GM21619 (cell line): ENCODE measurements at regions not wholly inside any gene's neighbourhood (a gene's known extent, or its start where the extent isn't known, plus 50 kb on each side); places are given as distances from the start of the nearest gene placed in this dataset.

Experiments used
- ATAC-seq: cut with Tn5 transposase; IDR thresholded peaks from one replicate; pipeline ENCODE4 v1.9.1; 2021; ENCODE audit not compliant: unreplicated experiment

DNA sequence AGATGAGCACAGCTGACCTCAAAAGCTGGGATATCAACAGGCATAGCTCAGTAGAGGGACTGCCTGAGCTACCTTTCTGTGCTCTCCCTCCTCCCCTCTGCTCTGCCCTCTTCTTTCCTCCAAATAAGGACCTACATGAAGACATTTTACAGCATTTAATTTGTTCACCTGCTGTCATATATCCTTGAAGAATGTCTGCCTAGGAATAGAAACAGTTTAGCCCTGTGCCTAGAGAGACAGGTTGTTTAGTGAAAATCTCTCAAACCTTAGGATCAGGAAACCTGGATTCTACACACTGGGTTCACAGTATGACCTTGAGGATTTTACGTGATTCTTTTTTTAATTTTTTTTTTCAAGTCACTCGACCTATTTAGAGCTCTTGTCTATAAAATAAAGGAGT is 213.0 kb upstream of the SETBP1 start:
- no peak for ATAC-seq

DNA sequence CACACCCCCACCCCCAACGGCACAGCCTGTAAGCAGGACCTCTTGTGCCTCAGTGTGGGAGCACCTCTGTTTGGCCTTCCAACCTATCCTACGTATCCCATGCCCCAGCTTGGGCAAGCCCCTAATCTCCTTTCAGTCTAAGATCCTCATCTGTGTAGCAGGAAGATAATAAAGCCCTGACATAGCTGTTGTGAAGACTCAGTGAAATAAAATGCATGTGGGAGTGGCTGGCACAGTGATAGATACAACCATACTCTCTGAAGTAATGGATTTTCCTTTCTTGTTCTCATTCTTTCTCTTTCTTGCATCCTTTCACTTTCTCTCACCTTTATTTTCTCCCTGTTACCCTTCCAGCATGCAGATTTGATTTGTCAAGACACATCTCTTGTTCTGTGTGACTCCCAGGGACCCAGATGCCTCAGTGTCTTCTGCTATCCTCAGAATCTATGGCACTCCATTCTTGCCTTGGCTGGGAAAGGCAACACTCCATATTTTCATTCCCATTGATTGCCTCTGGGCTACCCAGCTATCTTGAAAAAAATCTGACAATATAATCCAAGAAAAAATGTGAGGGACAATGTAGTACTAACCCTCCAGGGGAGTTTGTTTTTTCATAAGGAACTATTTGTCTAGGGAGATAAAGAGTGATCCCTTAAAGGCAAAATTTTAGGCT is 207.2 kb upstream of the SETBP1 start:
- ATAC-seq = no peak

DNA sequence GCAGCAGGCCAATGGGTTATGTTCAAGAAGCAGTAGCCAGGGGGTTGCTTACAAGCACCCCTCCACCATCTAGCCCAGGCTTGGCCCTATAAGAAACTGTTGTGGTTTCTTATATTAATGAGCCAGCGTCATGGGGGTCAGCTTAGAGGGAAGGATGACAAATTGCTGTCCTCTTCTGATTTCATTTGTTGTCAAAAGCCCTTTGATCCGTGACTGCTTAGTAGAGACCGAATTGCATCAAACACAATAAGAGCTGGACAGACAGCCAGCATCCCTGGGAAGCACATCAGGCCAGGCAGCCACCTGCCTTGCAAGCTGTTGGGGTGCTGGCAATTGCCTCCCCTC is 206.6 kb upstream of the SETBP1 start:
- no peak for ATAC-seq

DNA sequence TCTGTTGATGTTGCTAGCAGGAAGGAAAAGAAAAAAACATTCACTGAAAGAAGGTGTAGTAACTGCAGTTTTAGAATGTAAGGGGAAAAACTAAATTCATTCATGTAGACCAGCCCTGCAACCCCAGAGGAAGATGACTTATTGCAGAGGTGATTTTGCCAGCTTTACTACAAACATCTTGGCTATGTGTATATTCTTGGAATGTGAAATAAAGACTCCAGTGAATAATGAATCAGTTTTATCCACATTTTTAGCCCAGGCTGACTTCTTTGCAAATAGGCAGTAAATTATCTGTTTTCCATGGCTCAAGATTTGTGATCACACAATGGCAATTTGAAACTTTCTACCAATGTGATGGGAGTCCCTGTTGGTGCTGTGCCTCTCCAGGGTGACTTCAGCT is 206.1 kb upstream of the SETBP1 start:
- ATAC-seq = no peak

DNA sequence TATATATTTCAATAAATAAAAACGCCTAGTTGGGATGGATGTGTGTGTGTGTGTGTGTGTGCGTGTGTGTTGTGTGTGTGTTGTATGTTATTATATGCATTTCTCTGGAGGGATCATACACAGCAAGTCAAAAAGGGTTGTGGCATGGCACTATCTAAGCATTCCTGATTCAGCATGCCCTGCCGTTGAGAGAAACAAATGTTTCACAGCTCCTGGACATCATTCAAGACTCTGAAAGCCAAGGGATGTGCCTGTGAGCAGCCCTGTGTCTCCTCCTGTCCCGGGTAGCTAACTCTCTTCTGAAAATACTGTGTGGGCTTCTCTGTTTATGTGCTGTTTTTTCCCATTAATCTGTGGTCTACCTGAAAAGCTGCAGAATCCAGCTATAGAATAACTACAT is 197.9 kb upstream of the SETBP1 start:
- ATAC-seq = no peak

DNA sequence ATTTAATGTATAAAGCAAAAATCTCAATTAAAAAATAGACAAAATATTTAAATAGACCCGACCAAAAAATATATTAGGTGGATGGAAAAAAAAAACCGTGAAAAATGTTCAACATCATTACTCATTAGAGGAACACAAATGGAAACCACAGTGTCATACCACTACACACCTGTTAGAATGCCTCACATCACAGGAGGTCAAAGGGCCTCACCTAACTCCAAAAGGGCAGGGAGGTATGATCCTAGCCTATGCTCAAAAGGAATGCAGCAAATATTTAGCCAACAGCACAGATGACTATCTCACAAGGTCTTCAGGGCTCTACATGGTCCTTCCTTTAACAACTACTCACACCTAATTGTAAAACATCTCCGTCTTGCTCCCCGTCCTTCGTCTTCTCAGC is 185.5 kb upstream of the SETBP1 start:
- ATAC-seq = no peak

DNA sequence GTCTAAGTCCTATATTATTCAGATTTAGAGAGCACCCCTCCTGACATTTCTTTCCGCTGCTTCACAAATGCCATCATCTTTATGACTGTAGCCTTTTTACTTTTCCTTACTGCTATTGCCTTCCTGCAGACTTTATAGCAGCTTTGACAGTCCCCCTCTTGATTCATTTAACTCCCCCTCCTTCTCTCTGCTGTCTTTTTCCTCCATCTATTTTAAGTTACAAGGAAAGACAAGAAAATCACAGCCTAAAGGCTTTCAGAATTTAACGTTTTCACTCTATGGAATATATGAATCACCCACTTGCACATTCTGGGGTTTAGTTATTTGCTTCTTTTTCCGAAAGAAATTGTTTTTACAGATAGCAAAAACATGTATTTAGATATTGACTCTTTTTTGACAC is 183.4 kb upstream of the SETBP1 start:
- ATAC-seq = no peak

DNA sequence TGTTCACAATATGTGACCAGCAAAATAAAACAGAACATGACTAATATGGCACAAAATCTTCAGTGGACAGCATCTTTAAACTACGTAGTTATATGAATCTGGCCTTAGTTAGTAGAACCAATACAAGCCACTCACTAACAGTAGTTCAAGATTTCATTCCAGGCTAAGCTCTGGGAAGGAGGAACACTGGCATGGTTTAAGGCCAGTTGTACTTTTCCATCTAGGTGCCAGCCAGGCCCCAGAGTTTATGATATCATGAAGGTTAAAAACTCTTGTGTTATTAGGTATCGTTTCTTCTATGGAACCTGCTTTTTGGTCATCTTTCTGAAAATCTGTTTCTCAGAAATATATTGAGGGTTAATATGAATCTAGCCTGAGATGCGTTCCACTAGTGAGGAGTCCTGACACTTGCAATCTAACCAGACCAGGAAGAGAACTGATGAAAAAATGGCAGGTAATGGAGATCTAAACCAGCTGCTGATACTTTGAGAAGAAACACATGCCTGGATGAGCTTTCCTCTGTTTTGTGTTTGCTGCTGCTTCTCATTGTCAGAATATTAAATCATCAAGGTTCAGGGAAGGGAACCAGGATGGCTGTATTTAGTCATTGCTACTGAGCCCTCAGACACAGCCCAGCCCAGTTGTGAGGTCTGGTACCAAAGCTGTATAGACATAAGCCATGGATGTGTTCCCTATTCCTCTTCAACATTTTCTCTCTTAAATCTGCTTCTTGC is 182.8 kb upstream of the SETBP1 start:
- ATAC-seq = no peak

DNA sequence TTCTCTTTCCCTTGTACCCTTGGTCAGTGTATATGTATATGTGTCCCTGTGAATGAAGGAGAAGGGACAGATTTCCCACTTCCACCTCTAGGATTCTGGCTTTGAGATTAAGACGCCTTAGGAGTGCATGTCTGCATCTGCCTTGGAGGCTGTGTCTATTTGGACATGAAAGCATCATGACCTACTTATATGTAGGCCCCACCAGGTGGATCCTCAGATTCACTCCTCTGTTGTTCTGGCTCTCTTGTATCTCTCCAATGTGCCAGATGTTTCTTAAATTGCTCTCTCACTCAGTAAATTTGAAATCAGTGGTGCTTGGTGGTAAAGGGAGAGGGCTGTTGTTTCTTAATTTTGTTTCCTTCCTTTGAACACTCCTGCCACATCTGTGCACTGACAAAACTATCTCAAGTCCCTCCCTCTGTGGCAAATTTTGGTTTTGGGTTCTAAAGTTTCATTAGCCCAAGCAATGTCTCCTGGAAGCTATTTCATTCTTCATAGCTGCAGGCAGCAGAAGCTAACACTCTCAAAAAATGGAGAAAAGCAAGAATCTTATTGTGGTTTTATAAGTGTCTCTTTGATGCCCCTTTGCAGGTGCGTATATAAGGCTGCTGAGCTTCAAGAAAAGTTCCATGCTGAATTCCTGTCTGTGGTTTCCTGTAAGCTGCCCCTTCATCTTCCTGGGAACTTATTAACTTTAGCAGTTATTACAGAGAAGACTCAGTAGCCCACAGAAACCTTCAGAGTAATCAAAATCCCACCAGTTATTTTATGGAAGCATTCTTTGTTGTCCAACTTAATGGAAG is 179.7 kb upstream of the SETBP1 start:
- ATAC-seq = no peak

DNA sequence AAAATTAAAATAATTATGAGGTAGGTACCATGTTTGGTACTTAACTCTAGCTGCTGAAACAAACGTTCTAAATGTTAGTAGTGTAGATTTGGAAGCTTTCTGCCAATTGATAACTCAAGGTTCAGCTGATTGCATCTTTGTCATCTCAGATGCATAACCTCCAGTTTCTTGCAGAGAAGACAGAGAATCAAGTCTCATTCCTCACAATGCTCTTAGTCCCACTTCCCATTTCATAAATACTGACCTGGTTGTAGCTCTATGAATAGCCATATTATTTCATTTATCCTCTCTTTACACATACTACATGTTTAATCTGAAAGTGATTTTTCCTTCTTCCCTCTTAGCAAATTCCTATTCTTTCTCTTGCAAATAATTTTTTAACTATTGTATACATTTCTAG is 178.5 kb upstream of the SETBP1 start:
- no peak for ATAC-seq

DNA sequence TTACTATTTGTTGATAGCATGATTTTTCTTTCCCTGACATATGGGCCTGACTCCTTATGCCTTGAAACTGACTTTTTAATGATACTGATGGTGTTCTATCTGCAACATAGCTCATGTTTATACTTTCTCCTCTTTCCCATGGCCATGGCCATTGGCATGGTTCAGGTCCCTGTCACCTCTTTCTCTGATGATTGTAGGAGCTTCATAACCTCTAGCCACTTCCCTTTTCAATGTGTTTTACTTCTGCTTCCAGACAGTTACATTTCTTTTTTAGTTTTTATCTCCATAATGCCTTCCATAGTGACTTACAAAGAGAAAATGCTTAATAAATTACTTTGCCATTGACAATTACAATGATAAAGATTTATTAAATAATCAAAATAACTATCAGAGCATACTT is 177.9 kb upstream of the SETBP1 start:
- no peak for ATAC-seq

DNA sequence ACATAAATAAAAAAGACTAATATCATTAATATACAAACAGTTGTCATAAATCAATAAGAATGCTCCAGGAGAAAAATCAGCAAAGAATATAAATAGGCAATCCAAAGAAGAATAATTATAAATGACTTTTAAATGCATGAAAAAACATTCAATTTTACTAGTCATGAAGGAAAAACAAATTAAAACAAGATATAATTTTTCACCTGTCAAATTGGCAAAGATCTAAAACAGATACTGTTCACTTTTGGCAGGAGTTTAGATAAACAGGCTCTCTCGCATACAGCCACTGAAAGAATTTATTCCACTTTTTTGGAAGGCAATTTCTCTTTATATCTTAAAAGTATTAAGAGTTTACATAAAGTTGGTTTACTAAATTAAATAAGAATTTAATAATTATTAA is 176.8 kb upstream of the SETBP1 start:
- ATAC-seq = no peak

DNA sequence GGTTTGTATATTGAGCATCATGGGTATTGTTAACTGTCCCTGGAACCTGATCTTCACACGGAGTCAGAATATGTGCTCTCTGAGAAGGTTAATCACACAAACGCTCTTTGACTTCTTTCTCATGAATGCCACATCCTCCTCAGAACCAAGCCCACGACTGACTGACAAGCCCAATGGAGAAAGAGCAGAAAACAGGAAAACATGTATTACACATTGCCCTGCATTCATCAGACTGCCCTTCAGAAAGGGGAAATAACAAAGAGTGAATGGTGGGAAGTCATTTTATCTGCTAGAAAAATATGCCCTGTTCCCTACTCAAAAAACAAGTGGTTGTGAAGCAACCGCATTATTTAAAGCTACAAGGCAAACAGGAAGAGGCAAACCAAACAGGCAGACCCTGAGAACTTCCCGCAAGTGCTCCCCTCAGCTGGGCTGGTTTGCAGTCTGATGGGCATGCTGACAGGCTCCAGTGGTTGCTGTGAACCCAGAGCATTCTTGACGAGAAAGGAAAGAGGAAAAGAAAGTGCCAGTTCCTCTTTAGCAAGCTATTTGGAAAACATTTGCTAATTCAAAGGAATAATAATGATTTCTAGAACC is 172.9 kb upstream of the SETBP1 start:
- ATAC-seq = peak; percentile 78

DNA sequence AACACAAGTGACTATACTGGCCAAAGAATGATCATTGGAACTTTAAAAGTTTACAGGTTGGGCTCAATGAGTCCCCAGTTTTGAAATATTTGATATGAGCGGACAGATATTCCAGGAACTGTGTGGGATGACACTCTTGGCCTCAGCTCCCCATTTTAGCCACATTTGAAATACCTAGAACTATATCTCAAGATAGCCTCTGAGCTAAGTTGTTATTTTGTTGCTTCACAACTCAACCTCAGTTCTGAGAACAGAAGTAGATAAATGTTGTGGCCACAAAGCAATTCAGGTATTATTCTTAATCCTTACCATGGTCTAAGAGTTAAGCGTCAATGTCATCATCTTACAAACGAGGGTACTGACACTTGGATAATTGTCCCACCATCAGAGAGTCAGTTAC is 172.2 kb upstream of the SETBP1 start:
- no peak for ATAC-seq

DNA sequence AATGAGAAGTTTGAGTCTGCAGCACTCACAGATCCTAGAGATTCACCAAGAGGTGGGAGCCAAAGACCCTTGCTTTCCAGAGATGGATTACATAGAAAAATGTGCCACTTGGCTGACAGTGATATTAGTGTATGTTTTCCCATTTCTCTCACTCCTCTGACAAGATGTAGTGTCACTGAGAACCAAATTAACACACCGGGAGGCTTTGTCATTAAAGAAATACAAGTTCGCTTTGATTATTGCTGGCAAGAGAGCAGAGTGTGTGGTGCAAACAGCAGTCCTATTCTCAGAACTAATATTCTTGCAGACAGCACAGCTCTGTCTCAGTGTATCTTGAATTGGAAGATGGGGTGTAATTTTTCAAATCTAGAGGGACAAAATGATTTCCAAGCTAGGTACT is 171.6 kb upstream of the SETBP1 start:
- no peak for ATAC-seq

DNA sequence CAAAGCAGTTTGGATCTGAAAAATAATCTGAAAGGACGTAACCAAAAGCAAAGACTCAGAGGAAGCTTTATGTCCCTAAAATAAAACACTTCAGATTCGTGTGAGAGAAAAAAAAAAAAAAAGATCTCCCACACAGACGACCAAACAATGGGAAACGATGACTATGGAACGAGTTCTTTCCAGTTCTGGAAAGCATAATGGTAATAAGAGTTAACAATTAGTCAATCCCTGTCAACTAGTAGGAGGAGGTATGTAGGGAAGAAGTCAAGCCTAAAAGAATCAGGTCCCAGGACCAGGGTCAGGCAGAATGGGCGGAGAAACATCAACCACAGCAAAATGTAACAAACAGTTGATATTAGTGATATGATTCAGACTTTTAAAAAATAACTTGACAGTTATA is 170.3 kb upstream of the SETBP1 start:
- no peak for ATAC-seq

DNA sequence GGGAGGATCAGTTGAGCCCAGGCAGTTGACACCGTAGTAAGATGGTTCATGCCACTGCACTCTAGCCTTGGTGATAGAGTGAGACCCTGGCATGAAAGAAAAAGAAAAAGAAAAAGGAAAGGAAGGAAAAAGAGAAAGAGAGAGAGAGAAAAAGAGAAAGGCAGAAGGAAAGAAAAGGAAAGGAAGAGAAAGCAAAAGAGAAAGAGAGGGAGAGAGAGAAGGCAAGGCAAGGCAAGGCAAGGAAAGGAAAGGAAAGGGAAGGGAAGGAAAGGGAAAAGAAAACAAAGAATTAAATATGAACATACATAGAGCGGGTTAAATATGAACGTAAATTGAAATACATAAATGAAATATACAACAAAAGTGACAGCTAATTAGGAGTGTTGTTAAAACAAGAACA is 167.5 kb upstream of the SETBP1 start:
- no peak for ATAC-seq

DNA sequence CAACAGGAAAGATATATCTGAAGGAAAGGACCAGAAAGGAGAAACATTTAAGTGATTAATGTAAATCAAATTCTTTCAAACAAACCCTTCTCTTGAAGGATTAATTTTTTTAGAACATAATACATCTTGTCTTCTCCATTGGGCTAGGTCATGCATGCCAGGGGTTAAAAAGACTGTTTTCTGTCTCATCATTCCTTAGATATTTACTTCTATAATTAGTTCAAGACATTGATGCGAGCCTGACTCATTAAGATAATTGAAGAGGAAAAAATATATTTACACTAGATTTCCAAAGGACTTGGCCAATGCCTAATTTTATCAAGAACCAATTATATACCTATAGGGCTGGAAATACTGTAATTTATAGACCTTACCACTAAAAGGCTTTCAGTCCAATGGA is 166.6 kb upstream of the SETBP1 start:
- ATAC-seq = no peak

DNA sequence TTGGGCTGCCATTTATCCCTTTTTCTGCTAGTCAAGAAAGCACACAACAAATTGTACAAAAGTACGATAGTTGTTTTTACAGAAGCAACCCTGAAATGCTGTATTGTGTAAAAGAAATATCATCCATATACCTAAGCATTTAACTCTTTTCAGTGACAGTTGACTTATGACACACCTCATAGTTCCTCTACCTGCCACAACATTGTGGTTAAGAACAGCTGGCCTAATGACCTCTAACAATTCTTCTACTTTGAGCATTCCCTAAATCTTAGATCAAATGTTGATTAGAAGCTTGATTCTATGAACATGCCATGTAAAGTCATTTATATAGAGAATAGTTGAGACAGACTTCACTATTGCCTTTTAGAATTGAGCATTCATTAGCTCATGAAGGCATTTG is 165.9 kb upstream of the SETBP1 start:
- ATAC-seq = no peak

DNA sequence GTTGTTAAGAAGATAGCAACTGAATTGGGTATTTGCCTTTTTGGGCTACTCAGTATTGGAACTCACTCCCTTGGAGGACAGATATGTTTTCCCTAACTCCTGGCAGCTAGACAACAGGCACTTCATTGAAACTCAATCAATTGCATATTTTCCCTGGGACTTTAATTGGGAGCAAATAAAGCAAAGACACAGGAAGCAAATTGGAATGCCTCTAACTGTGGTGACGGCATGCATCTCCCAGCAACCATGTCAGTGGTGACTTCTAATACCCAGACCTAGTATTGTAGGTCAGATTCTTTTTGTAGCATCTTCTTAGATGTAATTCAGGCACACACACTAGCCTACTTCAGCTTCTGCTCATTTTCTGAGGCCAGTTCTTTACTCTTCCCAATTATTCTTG is 164.2 kb upstream of the SETBP1 start:
- no peak for ATAC-seq

DNA sequence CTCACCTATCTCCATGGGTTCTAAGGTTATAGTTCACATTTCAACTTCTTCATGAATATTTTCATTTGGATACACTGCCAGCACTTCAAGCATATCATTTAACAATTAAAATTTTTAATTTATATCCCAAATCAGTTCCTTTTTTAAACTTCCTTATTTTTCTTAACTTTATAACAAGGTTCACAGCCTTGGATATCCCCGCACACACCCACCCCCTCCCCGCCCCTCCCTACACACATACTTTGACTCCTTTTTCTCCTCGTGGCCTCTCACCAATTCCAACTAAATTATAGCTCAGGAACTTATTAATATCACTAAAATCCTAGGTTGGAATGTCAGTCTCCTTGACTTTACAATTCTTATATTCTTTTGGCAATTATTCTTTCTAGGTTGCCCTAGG is 163.6 kb upstream of the SETBP1 start:
- no peak for ATAC-seq

DNA sequence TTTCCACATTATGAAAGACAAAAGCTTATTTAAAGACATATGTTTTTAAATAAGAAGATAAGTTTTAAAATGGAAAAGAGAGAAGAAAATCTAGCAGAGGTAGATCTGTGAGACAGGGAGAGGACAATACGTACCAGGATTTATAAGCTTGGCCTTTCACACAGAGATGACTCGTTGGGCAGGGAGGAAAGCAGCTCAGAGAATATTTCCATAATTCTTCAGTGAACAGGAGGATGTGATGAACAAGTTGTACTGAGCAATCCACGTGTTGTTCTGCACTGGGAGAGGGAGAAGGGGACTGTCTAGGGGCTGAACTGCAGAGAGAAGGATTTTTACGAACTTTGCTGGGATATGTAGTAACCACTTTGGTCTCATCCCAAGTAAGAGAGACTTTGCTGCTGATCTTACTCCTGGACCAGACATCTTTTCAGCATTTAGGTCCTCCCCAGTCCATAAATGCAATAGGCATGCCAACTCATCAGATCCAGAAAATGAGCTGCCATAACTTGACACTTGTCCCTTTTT is 162.5 kb upstream of the SETBP1 start:
- ATAC-seq = no peak
